ENCODE measurements at regions not wholly inside any gene's neighbourhood (a gene's known extent, or its start where the extent isn't known, plus 50 kb on each side); places are given as distances from the start of the nearest gene placed in this dataset.

DNA sequence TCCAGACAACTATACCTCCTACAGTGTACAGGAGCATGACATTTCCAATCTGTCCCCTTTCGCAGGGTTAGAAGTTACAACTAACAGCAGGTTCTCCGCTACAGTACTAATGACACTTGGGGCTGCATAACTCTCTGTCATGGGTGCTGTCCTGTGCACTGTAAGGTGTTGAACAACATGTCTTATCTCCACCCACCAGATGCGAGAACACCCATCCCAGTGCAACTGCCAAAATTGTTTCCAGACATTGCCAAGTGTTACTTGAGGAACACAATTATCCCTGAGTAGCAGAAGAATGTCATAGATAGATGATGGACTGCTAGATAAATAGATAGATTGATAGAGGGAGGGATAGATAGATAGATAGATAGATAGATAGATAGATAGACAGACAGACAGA, 200.9 kb upstream of the USP9Y start:
- TF ChIP-seq, protein P1, sequence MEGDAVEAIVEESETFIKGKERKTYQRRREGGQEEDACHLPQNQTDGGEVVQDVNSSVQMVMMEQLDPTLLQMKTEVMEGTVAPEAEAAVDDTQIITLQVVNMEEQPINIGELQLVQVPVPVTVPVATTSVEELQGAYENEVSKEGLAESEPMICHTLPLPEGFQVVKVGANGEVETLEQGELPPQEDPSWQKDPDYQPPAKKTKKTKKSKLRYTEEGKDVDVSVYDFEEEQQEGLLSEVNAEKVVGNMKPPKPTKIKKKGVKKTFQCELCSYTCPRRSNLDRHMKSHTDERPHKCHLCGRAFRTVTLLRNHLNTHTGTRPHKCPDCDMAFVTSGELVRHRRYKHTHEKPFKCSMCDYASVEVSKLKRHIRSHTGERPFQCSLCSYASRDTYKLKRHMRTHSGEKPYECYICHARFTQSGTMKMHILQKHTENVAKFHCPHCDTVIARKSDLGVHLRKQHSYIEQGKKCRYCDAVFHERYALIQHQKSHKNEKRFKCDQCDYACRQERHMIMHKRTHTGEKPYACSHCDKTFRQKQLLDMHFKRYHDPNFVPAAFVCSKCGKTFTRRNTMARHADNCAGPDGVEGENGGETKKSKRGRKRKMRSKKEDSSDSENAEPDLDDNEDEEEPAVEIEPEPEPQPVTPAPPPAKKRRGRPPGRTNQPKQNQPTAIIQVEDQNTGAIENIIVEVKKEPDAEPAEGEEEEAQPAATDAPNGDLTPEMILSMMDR (IDR thresholded peaks at IDR 0.05), result no peak
- TF ChIP-seq POLR2A (IDR thresholded peaks at IDR 0.05), result no peak
